ENCODE measurements at regions not wholly inside any gene's neighbourhood (a gene's known extent, or its start where the extent isn't known, plus 50 kb on each side); places are given as distances from the start of the nearest gene placed in this dataset.
"Not testable (repeated sequence)": the region's sequence is repeated elsewhere in the genome, so short reads cannot be mapped to it uniquely, and the experiment has no call there.

- DNase-seq, result no peak
Measured at GRCh38 chr1:187038784-187039183, 210.0 kb downstream of the PLA2G4A start.

- DNase-seq, result no peak
Measured at GRCh38 chr1:187041104-187041503, 212.4 kb downstream of the PLA2G4A start.

- no peak for DNase-seq
Measured at GRCh38 chr1:187042538-187042937, 213.8 kb downstream of the PLA2G4A start.

- DNase-seq, result not testable (repeated sequence)
Measured at GRCh38 chr1:187043433-187043832, 214.7 kb downstream of the PLA2G4A start.

- no peak for DNase-seq
Measured at GRCh38 chr1:187044411-187044810, 215.7 kb downstream of the PLA2G4A start.

- DNase-seq, result no peak
Measured at GRCh38 chr1:187045371-187045770, 216.6 kb downstream of the PLA2G4A start.

GRCh38 chr1:187046293-187046692 is 217.5 kb downstream of the PLA2G4A start:
- DNase-seq, result no peak

- DNase-seq, result no peak
Measured at GRCh38 chr1:187047298-187047697, 218.5 kb downstream of the PLA2G4A start.

- DNase-seq, result peak; percentile 15
Measured at GRCh38 chr1:187051618-187052232, 223.0 kb downstream of the PLA2G4A start.

- DNase-seq, result no peak
Measured at GRCh38 chr1:187053876-187054275, 225.1 kb downstream of the PLA2G4A start.

- DNase-seq, result no peak
Measured at GRCh38 chr1:187054862-187055757, 226.4 kb downstream of the PLA2G4A start.

GRCh38 chr1:187063271-187063670 is 234.5 kb downstream of the PLA2G4A start:
- DNase-seq, result no peak

- no peak for DNase-seq
Measured at GRCh38 chr1:187067160-187067559, 238.4 kb downstream of the PLA2G4A start.

GRCh38 chr1:187070076-187070475 is 241.3 kb downstream of the PLA2G4A start:
- no peak for DNase-seq

- DNase-seq, result peak; percentile 22
Measured at GRCh38 chr1:187072262-187073034, 243.7 kb downstream of the PLA2G4A start.

- DNase-seq, result peak; percentile 13
Measured at GRCh38 chr1:187073035-187073560, 244.3 kb downstream of the PLA2G4A start.

- DNase-seq, result not testable (repeated sequence)
Measured at GRCh38 chr1:187073634-187074245, 245.0 kb downstream of the PLA2G4A start.

GRCh38 chr1:187074445-187075048 is 245.8 kb downstream of the PLA2G4A start:
- no peak for DNase-seq

- DNase-seq, result no peak
Measured at GRCh38 chr1:187076922-187077321, 248.2 kb downstream of the PLA2G4A start.

GRCh38 chr1:187078321-187078720 is 249.6 kb downstream of the PLA2G4A start:
- DNase-seq, result no peak

GRCh38 chr1:187078916-187079315 is 250.2 kb downstream of the PLA2G4A start:
- no peak for DNase-seq

- DNase-seq, result no peak
Measured at GRCh38 chr1:187079330-187079729, 250.6 kb downstream of the PLA2G4A start.
